ENCODE measurements at regions not wholly inside any gene's neighbourhood (a gene's known extent, or its start where the extent isn't known, plus 50 kb on each side); places are given as distances from the start of the nearest gene placed in this dataset.

DNA sequence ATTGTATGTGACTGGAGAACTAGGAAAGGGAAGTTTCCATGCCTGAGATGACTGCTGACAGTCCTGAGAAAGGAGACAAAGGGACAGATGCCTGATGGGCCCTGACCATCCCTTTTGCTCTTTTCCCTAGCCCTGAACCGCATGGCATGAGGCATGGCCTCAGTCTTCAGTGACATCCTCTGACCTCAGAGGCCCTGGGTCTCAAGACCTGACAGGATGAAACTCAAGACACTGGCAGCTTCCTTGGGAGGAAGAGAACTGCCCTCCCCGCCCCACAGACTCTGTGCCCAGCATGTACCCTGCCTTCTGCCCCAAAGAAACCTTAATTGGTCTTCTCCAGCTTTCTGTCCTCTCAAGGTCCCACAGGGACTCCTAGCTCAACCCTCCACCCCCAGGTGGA is 444.1 kb downstream of the SOX6 start:
- H3K4me3 ChIP-seq (ENCODE audit: low read depth, low read length): no peak overlapping the region
- TF ChIP-seq, protein P1, sequence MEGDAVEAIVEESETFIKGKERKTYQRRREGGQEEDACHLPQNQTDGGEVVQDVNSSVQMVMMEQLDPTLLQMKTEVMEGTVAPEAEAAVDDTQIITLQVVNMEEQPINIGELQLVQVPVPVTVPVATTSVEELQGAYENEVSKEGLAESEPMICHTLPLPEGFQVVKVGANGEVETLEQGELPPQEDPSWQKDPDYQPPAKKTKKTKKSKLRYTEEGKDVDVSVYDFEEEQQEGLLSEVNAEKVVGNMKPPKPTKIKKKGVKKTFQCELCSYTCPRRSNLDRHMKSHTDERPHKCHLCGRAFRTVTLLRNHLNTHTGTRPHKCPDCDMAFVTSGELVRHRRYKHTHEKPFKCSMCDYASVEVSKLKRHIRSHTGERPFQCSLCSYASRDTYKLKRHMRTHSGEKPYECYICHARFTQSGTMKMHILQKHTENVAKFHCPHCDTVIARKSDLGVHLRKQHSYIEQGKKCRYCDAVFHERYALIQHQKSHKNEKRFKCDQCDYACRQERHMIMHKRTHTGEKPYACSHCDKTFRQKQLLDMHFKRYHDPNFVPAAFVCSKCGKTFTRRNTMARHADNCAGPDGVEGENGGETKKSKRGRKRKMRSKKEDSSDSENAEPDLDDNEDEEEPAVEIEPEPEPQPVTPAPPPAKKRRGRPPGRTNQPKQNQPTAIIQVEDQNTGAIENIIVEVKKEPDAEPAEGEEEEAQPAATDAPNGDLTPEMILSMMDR (IDR thresholded peaks at IDR 0.05; ENCODE audit: control insufficient read depth, extremely low read depth, insufficient read depth): no peak
- no peak for DNase-seq (ENCODE audit: low read depth)

DNA sequence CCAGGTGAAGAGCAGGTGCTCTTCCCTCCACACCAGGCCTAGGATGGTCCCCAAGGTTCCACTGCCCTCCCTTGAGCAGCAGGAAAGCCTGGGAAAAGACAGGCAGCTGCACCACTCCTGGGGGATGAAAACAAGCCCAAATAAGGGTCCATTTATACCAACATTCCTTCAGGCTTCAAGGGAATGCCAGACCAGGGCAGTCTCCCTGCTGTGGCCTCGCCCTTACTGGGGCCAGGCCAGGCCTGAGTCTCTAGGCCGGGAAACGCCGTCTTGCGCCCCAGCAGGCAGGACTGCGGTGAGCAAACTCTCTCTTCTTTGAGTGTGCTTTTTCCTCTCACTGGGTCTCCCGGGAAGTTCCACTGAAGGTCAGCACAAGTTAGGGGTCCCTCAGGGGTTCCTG is 443.5 kb downstream of the SOX6 start:
- DNase-seq (ENCODE audit: low read depth): no peak
- no peak overlapping the region for H3K4me3 ChIP-seq (ENCODE audit: low read depth, low read length)
- TF ChIP-seq, protein P1 (IDR thresholded peaks at IDR 0.05; ENCODE audit: control insufficient read depth, extremely low read depth, insufficient read depth): no peak

DNA sequence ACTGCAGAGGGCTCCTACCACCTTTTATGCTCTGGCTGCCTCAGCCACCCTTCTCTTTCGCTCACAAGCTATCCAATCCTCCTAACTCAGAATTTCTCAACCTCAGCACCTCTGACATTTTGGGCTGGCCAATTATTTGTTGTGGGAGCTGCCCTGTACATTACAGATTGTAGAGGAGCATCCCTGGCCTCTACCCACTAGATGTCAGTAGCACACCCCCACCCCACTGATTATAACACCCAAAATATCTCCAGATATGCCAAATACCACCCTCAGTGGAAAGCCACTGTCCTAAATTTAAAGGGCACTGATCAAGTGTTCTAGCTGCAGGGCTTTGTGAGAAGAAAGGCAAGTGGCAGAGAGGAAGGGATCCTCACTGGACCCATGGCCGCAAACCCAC is 443.1 kb downstream of the SOX6 start:
- DNase-seq (ENCODE audit: low read depth): no peak
- H3K4me3 ChIP-seq (ENCODE audit: low read depth, low read length): no peak overlapping the region
- TF ChIP-seq, protein P1 (IDR thresholded peaks at IDR 0.05; ENCODE audit: control insufficient read depth, extremely low read depth, insufficient read depth): peak; percentile 20; the same call in 1 of the 2 replicates
